CD8-positive, alpha-beta memory T cell (primary cell): ENCODE measurements at regions not wholly inside any gene's neighbourhood (a gene's known extent, or its start where the extent isn't known, plus 50 kb on each side); places are given as distances from the start of the nearest gene placed in this dataset.
A peak's percentile ranks its signal among the peaks of the same experiment; 100 is the strongest.

Experiments used
- CTCF ChIA-PET: fragments of 350-600 bp; sonication (Branson Sonifier 250); formaldehyde crosslinking; loops from one replicate; lab custom pipeline; 2021; ENCODE audit warnings: antibody characterized with exemption; lab: Charles Lee
- POLR2A ChIA-PET: fragments of 350-600 bp; sonication (Branson Sonifier 250); formaldehyde crosslinking; loops from one replicate; lab custom pipeline; 2021; ENCODE audit warnings: antibody characterized with exemption; lab: Charles Lee
- DNase-seq, 5 donors: peaks; one replicate each; pipeline versions ENCODE4 v3.0.0 to v3.0.0-alpha.2; 2020 to 2022; ENCODE audit warnings: mixed read lengths in 1 of 5
- H3K27ac ChIP-seq: one replicate; pipeline ENCODE4 v1.7.0; 2013; ENCODE audit warnings: low read depth, mild to moderate bottlenecking, low read length, moderate library complexity
- H3K27me3 ChIP-seq: 2 replicates; pipeline ENCODE4 v1.7.0; 2013; ENCODE audit warnings: low read length, mild to moderate bottlenecking; ENCODE audit not compliant: insufficient read depth, poor library complexity, severe bottlenecking
- H3K36me3 ChIP-seq: 2 replicates; pipeline ENCODE4 v1.7.0; 2013; ENCODE audit warnings: mild to moderate bottlenecking, low read length, moderate library complexity; ENCODE audit not compliant: insufficient read depth
- H3K4me1 ChIP-seq: 2 replicates; pipeline ENCODE4 v1.7.0; 2013; ENCODE audit warnings: mild to moderate bottlenecking, low read length, moderate library complexity; ENCODE audit not compliant: insufficient read depth
- H3K4me3 ChIP-seq: 2 replicates; pipeline ENCODE4 v1.7.0; 2013; ENCODE audit warnings: mild to moderate bottlenecking, low read length
- H3K9me3 ChIP-seq: 2 replicates; pipeline ENCODE4 v1.7.0; 2013; ENCODE audit warnings: mild to moderate bottlenecking, low read length
- H3K27ac Mint-ChIP-seq, 8 donors: one replicate each; pipeline ENCODE4 v1.8.0; 2020 to 2021; ENCODE audit warnings: mixed read lengths in 8 of 8, mild to moderate bottlenecking in 6 of 8, inconsistent platforms in 3 of 8, moderate library complexity in 3 of 8
- H3K27me3 Mint-ChIP-seq, 2 donors: one replicate each; pipeline ENCODE4 v1.8.0; 2020 to 2021; ENCODE audit warnings: mixed read lengths in 2 of 2, mild to moderate bottlenecking in 1 of 2, moderate library complexity in 1 of 2
- H3K36me3 Mint-ChIP-seq, 3 donors: one replicate each; pipeline ENCODE4 v1.8.0; 2020 to 2021; ENCODE audit warnings: mixed read lengths in 3 of 3, inconsistent platforms in 1 of 3, mild to moderate bottlenecking in 1 of 3
- H3K4me1 Mint-ChIP-seq, 3 donors: one replicate each; pipeline ENCODE4 v1.8.0; 2020 to 2021; ENCODE audit warnings: mixed read lengths in 3 of 3, inconsistent platforms in 1 of 3, mild to moderate bottlenecking in 1 of 3
- H3K4me3 Mint-ChIP-seq, 7 donors: one replicate each; pipeline ENCODE4 v1.8.0; 2020 to 2021; ENCODE audit warnings: mixed read lengths in 7 of 7, mild to moderate bottlenecking in 6 of 7, moderate library complexity in 4 of 7, inconsistent platforms in 2 of 7
- H3K9me3 Mint-ChIP-seq, 5 donors: one replicate each; pipeline ENCODE4 v1.8.0; 2020 to 2022; ENCODE audit warnings: mixed read lengths in 5 of 5, mild to moderate bottlenecking in 3 of 5, moderate library complexity in 2 of 5, inconsistent platforms in 1 of 5

DNA sequence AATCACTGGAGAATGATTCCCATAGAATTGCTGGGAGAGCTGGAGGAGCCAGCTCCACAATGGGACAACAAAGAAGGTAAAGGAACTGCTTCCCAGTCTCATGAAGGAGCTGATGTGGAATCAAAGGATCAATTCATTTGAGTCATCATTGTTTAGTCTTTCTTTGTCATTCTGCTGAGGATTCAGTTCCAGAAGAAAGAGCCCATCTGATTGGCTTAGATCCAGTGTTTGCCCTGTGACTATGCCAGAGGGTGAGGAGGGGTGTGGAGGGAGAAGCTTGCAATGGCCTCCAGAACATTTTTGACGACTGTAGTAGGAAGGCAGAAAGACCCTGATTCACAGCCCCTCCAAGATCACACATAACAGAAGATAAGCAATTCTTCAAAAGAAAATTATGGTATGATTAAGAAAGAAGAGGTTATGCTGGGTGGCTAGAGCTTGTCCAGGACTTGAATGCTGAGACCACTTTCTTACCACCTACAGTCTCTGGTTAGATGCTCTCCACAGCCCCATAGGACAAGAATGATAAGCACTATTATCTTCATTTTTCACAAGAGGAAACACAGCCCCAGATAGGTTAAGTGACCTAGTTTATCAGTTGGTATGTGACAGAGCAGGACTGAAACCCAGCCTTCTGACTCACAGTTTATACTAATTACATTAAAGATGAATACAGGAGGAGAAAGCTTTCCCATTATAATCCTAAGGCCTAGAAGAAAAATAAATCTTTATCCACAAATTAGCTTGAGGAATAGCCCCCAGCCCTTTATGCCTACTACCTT, 363.1 kb downstream of the PRELID2 start:
- Mint-ChIP-seq H3K4me1 (no peaks in the 10 kb centered on the region), H3K4me3 (no peak overlapping the region), H3K27ac (no peak overlapping the region), H3K9me3 (peaks cover 0 to 11% (median 6%) of the 10 kb centered on the region in 5 donors), H3K27me3 (no peaks in the 10 kb centered on the region), H3K36me3 (no peaks in the 10 kb centered on the region)
- no peak for DNase-seq
- ChIA-PET POLR2A (no interaction called here), CTCF (no interaction called here)
- no peaks in the 10 kb centered on the region for H3K36me3 ChIP-seq
- H3K27ac ChIP-seq: no peak overlapping the region
- no peak overlapping the region for H3K4me3 ChIP-seq
- no peaks in the 10 kb centered on the region for H3K4me1 ChIP-seq
- H3K9me3 ChIP-seq: no peaks in the 10 kb centered on the region
- no peaks in the 10 kb centered on the region for H3K27me3 ChIP-seq

DNA sequence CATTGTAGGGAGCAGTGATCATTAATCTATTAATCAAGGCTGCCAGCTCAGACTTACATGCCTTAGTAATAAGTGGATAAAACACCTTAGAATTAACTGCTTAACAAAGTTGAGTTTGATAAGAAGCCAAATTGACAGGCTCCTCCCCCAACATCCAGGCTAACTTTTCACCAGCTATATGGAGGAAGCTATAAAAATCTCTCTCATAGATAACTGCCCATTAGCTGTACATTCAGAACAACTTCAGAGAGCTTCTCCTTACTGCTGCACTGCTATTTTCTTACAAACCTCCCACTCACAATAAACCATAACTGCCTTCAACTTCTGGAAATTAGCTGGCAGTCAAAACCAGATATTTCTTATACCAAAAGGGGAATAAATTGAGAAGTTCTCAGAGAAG, 364.1 kb downstream of the PRELID2 start:
- CTCF ChIA-PET: no interaction called here
- H3K27me3 ChIP-seq: no peaks in the 10 kb centered on the region
- Mint-ChIP-seq H3K4me1 (no peaks in the 10 kb centered on the region), H3K27me3 (no peaks in the 10 kb centered on the region), H3K27ac (no peak overlapping the region), H3K9me3 (peaks cover 0 to 11% (median 6%) of the 10 kb centered on the region in 5 donors), H3K4me3 (no peak overlapping the region), H3K36me3 (no peaks in the 10 kb centered on the region)
- no peak overlapping the region for H3K4me3 ChIP-seq
- no peaks in the 10 kb centered on the region for H3K36me3 ChIP-seq
- POLR2A ChIA-PET: no interaction called here
- H3K27ac ChIP-seq: no peak overlapping the region
- DNase-seq: no peak
- no peaks in the 10 kb centered on the region for H3K9me3 ChIP-seq
- H3K4me1 ChIP-seq: no peaks in the 10 kb centered on the region

DNA sequence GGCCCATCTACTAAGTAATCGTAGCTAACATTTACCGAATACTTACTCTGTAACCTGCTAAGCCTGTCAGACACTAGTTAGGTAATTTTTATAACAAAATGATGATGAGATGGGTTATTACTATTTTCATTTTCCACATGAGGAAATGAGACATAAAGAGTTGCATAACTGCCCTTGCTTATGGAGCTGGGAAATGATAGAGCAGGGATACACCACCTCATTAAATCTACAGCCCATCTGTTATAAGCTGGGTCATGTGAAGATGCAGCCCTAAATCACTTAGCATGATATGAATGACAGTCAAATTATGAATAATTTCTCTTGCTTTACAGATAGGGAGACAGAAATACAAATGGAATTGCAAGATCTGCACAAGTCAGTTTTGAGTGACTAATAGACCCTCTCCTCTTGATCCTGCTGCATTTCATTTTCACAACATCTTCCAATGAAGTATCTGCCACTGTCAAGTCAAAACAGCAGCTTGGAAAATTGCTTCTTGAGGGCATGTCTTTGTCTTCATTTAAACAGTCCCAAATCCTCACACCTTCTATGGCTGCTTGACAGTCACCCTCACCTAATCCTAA, 364.7 kb downstream of the PRELID2 start:
- H3K36me3 ChIP-seq: no peaks in the 10 kb centered on the region
- H3K4me3 ChIP-seq: no peak overlapping the region
- peaks cover 0 to 11% (median 6%) of the 10 kb centered on the region in 5 donors for H3K9me3 Mint-ChIP-seq
- no peak overlapping the region for H3K27ac Mint-ChIP-seq
- H3K4me3 Mint-ChIP-seq: no peak overlapping the region
- no peaks in the 10 kb centered on the region for H3K27me3 Mint-ChIP-seq
- H3K27ac ChIP-seq: no peak overlapping the region
- no peaks in the 10 kb centered on the region for H3K36me3 Mint-ChIP-seq
- H3K4me1 Mint-ChIP-seq: no peaks in the 10 kb centered on the region
- no peaks in the 10 kb centered on the region for H3K9me3 ChIP-seq
- no peak for DNase-seq
- no peaks in the 10 kb centered on the region for H3K27me3 ChIP-seq
- ChIA-PET CTCF (no interaction called here), POLR2A (no interaction called here)
- H3K4me1 ChIP-seq: no peaks in the 10 kb centered on the region

DNA sequence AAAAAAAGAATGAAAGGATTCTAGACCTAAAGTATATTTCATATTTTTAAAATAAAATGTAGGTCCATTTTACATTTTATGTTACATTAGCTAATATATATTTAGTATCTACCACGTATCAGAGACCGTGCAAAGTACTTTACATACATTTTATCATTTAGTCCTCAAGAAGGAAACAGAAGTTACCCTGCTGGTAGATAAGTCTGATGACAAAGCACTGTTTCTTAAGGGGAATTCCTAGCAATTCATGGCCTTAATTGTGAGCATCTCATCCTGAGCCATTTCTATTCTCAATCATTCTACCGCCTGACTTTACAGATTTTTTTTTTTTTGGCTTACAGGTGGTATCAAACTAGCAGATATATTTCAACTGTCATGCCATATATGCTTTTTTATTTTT, 367.7 kb downstream of the PRELID2 start:
- Mint-ChIP-seq H3K27me3 (no peaks in the 10 kb centered on the region), H3K27ac (no peak overlapping the region), H3K4me1 (no peaks in the 10 kb centered on the region), H3K9me3 (peaks cover 2 to 11% (median 9%) of the 10 kb centered on the region in 5 donors), H3K36me3 (no peaks in the 10 kb centered on the region), H3K4me3 (no peak overlapping the region)
- no peaks in the 10 kb centered on the region for H3K9me3 ChIP-seq
- H3K27me3 ChIP-seq: no peaks in the 10 kb centered on the region
- no peak for DNase-seq
- H3K27ac ChIP-seq: no peak overlapping the region
- ChIA-PET POLR2A (no interaction called here), CTCF (no interaction called here)
- no peak overlapping the region for H3K4me3 ChIP-seq
- H3K4me1 ChIP-seq: no peaks in the 10 kb centered on the region
- no peaks in the 10 kb centered on the region for H3K36me3 ChIP-seq

DNA sequence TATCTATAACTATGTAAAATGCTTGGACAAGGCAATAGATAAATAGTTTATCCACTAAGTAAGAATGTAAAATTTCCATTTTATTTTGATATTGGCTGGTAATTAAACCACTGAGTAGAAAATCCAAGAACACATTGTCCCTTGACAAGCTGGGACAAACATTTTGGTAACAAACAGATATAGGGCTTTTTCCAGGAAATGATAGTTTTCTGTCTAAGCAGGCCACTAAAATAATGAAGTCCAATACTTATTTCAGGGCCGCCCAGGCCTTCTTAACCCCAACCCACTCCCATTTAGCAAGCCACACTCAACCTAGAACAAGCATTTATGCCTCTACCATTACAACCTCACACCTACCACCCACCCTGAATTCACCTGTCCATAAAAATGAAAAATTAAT, 368.6 kb downstream of the PRELID2 start:
- ChIA-PET POLR2A (no interaction called here), CTCF (no interaction called here)
- Mint-ChIP-seq H3K4me1 (no peaks in the 10 kb centered on the region), H3K36me3 (no peaks in the 10 kb centered on the region), H3K27me3 (no peaks in the 10 kb centered on the region), H3K27ac (no peak overlapping the region), H3K4me3 (no peak overlapping the region), H3K9me3 (peaks cover 2 to 10% (median 7%) of the 10 kb centered on the region in 5 donors)
- no peak overlapping the region for H3K27ac ChIP-seq
- no peak for DNase-seq
- no peak overlapping the region for H3K4me3 ChIP-seq
- no peaks in the 10 kb centered on the region for H3K4me1 ChIP-seq
- no peaks in the 10 kb centered on the region for H3K9me3 ChIP-seq
- no peaks in the 10 kb centered on the region for H3K27me3 ChIP-seq
- no peaks in the 10 kb centered on the region for H3K36me3 ChIP-seq

DNA sequence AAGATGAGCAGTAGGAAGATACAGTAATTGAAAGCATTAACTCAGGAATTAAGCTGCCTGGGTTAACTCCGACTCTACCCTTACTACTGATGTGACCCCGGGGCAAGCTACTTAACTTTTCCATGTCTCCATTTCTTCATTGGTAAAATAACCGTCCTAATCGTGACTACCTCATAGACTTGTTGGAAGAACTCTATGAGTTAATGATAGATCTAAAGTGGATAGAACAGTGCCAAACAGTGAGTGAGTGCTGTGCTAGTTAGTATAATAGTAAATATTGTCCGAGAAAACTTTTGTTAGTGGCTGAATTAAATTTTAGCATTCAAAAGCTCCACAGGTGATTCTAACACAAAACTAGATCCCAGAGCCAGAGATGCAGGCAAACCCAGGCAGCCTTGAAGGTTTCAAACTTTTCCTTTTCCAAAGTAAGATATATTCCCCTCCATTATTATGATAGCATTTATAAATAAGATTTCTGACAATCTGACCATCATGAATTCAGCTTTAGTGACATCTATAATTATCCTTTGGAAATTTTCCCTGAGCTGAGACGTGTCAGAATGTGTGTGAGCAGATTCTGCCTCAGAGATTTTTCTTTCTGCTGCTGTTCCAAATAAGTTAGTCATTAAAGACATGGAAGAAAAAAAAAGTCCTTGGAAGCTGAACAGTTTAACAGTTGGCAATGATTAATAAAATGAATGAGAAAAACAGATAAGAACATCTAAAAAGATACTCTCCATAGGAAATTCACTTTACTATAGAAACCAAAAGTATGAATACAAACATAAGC, 369.5 kb downstream of the PRELID2 start:
- H3K27me3 ChIP-seq: no peaks in the 10 kb centered on the region
- ChIA-PET CTCF (no interaction called here), POLR2A (no interaction called here)
- H3K9me3 Mint-ChIP-seq: peaks cover 4 to 15% (median 7%) of the 10 kb centered on the region in 5 donors
- no peak overlapping the region for H3K27ac ChIP-seq
- H3K4me3 ChIP-seq: no peak overlapping the region
- no peak overlapping the region for H3K4me3 Mint-ChIP-seq
- H3K36me3 Mint-ChIP-seq: no peaks in the 10 kb centered on the region
- no peaks in the 10 kb centered on the region for H3K27me3 Mint-ChIP-seq
- no peak for DNase-seq
- H3K27ac Mint-ChIP-seq: no peak overlapping the region
- H3K4me1 Mint-ChIP-seq: no peaks in the 10 kb centered on the region
- no peaks in the 10 kb centered on the region for H3K4me1 ChIP-seq
- H3K9me3 ChIP-seq: no peaks in the 10 kb centered on the region
- H3K36me3 ChIP-seq: no peaks in the 10 kb centered on the region

DNA sequence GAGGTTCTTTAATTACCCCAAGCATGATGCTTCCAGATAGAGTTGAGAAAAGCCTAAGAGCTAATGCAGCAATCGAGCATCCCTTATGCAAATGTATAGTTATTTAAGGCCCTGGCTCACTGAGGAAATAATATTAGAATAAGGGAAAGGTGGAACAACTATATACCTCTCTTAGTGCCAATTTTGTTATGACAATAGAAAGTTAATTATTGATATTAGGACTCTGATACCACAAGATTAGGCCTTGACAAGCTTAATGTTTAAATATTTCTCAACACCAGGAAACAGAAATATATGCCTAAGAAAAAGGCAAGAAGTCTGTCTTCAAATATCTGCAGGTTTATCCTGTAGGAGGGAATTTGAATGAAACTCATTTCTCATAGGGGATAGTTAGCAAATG, 371.0 kb downstream of the PRELID2 start:
- Histone ChIP-seq H3K27me3 (no peaks in the 10 kb centered on the region), H3K9me3 (no peaks in the 10 kb centered on the region), H3K36me3 (no peaks in the 10 kb centered on the region), H3K4me1 (no peaks in the 10 kb centered on the region), H3K4me3 (no peak overlapping the region), H3K27ac (no peak overlapping the region)
- CTCF ChIA-PET: no interaction called here
- Mint-ChIP-seq H3K4me1 (no peaks in the 10 kb centered on the region), H3K4me3 (no peak overlapping the region), H3K9me3 (peaks cover 3 to 12% (median 4%) of the 10 kb centered on the region in 5 donors), H3K27me3 (no peaks in the 10 kb centered on the region), H3K36me3 (no peaks in the 10 kb centered on the region), H3K27ac (no peak overlapping the region)
- DNase-seq: no peak
- POLR2A ChIA-PET: no interaction called here

DNA sequence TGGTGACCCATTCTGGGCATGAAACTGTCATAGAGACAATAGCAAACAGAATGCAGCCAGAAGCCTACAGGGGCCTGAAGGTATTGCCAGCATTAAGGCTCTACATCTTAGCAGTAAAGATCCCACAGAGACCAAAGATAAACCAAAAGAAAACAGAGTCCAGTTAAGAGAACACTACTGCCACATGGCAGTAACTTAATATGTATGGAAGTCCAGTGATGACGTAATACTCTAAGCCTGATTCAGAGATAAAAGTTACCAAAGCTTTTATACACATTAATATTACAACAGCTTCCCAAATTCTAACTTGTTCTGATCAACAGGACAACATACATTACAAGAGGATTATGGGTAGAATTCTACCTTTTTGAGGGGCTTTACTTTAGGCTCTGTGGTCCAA, 371.5 kb downstream of the PRELID2 start:
- no peaks in the 10 kb centered on the region for H3K27me3 Mint-ChIP-seq
- no peak for DNase-seq
- H3K36me3 ChIP-seq: no peaks in the 10 kb centered on the region
- no peaks in the 10 kb centered on the region for H3K4me1 Mint-ChIP-seq
- H3K36me3 Mint-ChIP-seq: no peaks in the 10 kb centered on the region
- no peaks in the 10 kb centered on the region for H3K9me3 ChIP-seq
- ChIA-PET CTCF (no interaction called here), POLR2A (no interaction called here)
- H3K4me1 ChIP-seq: no peaks in the 10 kb centered on the region
- H3K27ac ChIP-seq: no peak overlapping the region
- no peak overlapping the region for H3K4me3 Mint-ChIP-seq
- peak overlapping the region in 1 of 8 donors; percentile 41 for H3K27ac Mint-ChIP-seq
- H3K9me3 Mint-ChIP-seq: peaks cover 3 to 13% (median 4%) of the 10 kb centered on the region in 5 donors
- H3K27me3 ChIP-seq: no peaks in the 10 kb centered on the region
- H3K4me3 ChIP-seq: no peak overlapping the region
